ENCODE measurements at regions not wholly inside any gene's neighbourhood (a gene's known extent, or its start where the extent isn't known, plus 50 kb on each side); places are given as distances from the start of the nearest gene placed in this dataset.

GRCh38 chrX:126723881-126724280, 95.6 kb upstream of the PRR32 start:
- Histone ChIP-seq H3K27me3 (no peaks in the 10 kb centered on the region), H3K9me3 (no peaks in the 10 kb centered on the region), H3K4me3 (no peak overlapping the region), H3K4me1 (no peaks in the 10 kb centered on the region), H3K27ac (no peak overlapping the region), H3K36me3 (no peaks in the 10 kb centered on the region)
- DNase-seq (no peak), ATAC-seq (no peak)
- intact Hi-C loops (cut with DNase I) = no loop called here
- 60% methylated on average over 8 of the region's 15 CpGs for WGBS (ENCODE audit: insufficient coverage, low coverage, low lambda C conversion rate, missing lambda C conversion rate)
- no peak for TF ChIP-seq POLR2A (IDR thresholded peaks at IDR 0.05)

- DNase-seq (no peak), ATAC-seq (no peak)
- Histone ChIP-seq H3K9me3 (no peaks in the 10 kb centered on the region), H3K27ac (no peak overlapping the region), H3K4me1 (no peaks in the 10 kb centered on the region), H3K27me3 (peaks cover 0 to 4% of the 10 kb centered on the region in 2 donors), H3K36me3 (no peaks in the 10 kb centered on the region), H3K4me3 (no peak overlapping the region)
- WGBS (ENCODE audit: insufficient coverage, low coverage, low lambda C conversion rate, missing lambda C conversion rate) = 32% methylated on average over 2 of the region's 2 CpGs
- intact Hi-C loops (cut with DNase I) = no loop called here
- TF ChIP-seq POLR2A (IDR thresholded peaks at IDR 0.05) (no peak), CTCF (IDR thresholded peaks at IDR 0.05) (no peak)
Measured at GRCh38 chrX:126733874-126734273, 85.7 kb upstream of the PRR32 start.

Data from right lobe of liver (tissue), 6 donors.